Common myeloid progenitor, CD34-positive (primary cell): ENCODE measurements at regions not wholly inside any gene's neighbourhood (a gene's known extent, or its start where the extent isn't known, plus 50 kb on each side); places are given as distances from the start of the nearest gene placed in this dataset.
A peak's percentile ranks its signal among the peaks of the same experiment; 100 is the strongest.

Experiments used
- CTCF ChIA-PET: fragments of 350-600 bp; sonication (Branson Sonifier 250); formaldehyde crosslinking; loops from one replicate; lab custom pipeline; 2021; ENCODE audit warnings: antibody characterized with exemption; lab: Charles Lee
- POLR2A ChIA-PET: fragments of 350-600 bp; sonication (Branson Sonifier 250); formaldehyde crosslinking; loops from one replicate; lab custom pipeline; 2021; ENCODE audit warnings: antibody characterized with exemption; lab: Charles Lee
- DNase-seq, 3 donors: peaks; one replicate each; pipeline versions ENCODE4 v3.0.0 to v3.0.0-alpha.2; 2013
- H3K27ac ChIP-seq, 2 experiments: 1 replicate in 1 of 2; 2 replicates in 1 of 2; pipeline ENCODE4 v1.7.0; 2013; ENCODE audit warnings: inconsistent platforms in 2 of 2, low read length in 2 of 2, mild to moderate bottlenecking in 2 of 2, low read depth in 1 of 2, moderate library complexity in 1 of 2; ENCODE audit not compliant: severe bottlenecking in 2 of 2, insufficient read depth in 1 of 2, poor library complexity in 1 of 2
- H3K27me3 ChIP-seq, 5 experiments: replicated peaks in 2 of 5; 1 replicate in 3 of 5; 2 replicates in 2 of 5; pipeline versions ENCODE4 v1.6.1 to v1.7.0; 2013; ENCODE audit warnings: low read length in 4 of 5, mild to moderate bottlenecking in 2 of 5, moderate library complexity in 2 of 5, inconsistent platforms in 1 of 5; ENCODE audit not compliant: insufficient read depth in 5 of 5, control insufficient read depth in 4 of 5
- H3K36me3 ChIP-seq, 4 experiments: 1 replicate in 2 of 4; 2 replicates in 2 of 4; pipeline versions ENCODE4 v1.6.1 to v1.7.0; 2013; ENCODE audit warnings: low read length in 3 of 4, control low read depth in 1 of 4, mild to moderate bottlenecking in 1 of 4; ENCODE audit not compliant: control insufficient read depth in 4 of 4, insufficient read depth in 4 of 4
- H3K4me1 ChIP-seq, 4 experiments: 1 replicate in 3 of 4; 2 replicates in 1 of 4; pipeline versions ENCODE4 v1.6.1 to v1.7.1; 2013; ENCODE audit warnings: low read length in 3 of 4, mild to moderate bottlenecking in 3 of 4, control low read depth in 1 of 4, inconsistent platforms in 1 of 4, moderate library complexity in 1 of 4; ENCODE audit not compliant: control insufficient read depth in 4 of 4, insufficient read depth in 4 of 4; ENCODE audit errors: control extremely low read depth in 1 of 4
- H3K4me3 ChIP-seq, 7 experiments: 1 replicate in 4 of 7; 2 replicates in 3 of 7; pipeline versions ENCODE4 v1.5.1 to v1.7.0; 2013; ENCODE audit warnings: mild to moderate bottlenecking in 7 of 7, low read length in 6 of 7, moderate library complexity in 6 of 7, inconsistent platforms in 2 of 7, low read depth in 2 of 7, control low read depth in 1 of 7; ENCODE audit not compliant: insufficient read depth in 4 of 7, control insufficient read depth in 1 of 7; ENCODE audit errors: extremely low read depth in 1 of 7
- H3K9me3 ChIP-seq, 5 experiments: 1 replicate in 4 of 5; 2 replicates in 1 of 5; pipeline versions ENCODE4 v1.6.1 to v1.7.1; 2013; ENCODE audit warnings: low read length in 4 of 5, mild to moderate bottlenecking in 2 of 5, inconsistent platforms in 1 of 5, low read depth in 1 of 5, moderate library complexity in 1 of 5; ENCODE audit not compliant: control insufficient read depth in 4 of 5, insufficient read depth in 2 of 5; ENCODE audit errors: control extremely low read depth in 1 of 5
- WGBS: methylation state at CpG from one replicate; pipeline ENCODE4 v1.1.5; 2013; ENCODE audit not compliant: insufficient coverage; 5-methylcytosine and 5-hydroxymethylcytosine counted together

GRCh38 chrX:122818068-122818467 is 366.0 kb upstream of the GRIA3 start:
- no peaks in the 10 kb centered on the region for H3K27me3 ChIP-seq
- WGBS = 76% methylated on average over 4 of the region's 4 CpGs
- DNase-seq = no peak
- ChIA-PET POLR2A (no interaction called here), CTCF (interaction anchor here (0.6 kb wide), 1 partner anchor 31 kb away, joined by 3 read pairs; no protein-coding TSS in a partner anchor)
- no peak overlapping the region for H3K4me3 ChIP-seq
- peaks cover 0 to 8% (median 0%) of the 10 kb centered on the region in 5 experiments for H3K9me3 ChIP-seq
- H3K27ac ChIP-seq = no peak overlapping the region
- no peaks in the 10 kb centered on the region for H3K36me3 ChIP-seq
- H3K4me1 ChIP-seq = peaks cover 0 to 23% (median 7%) of the 10 kb centered on the region in 4 experiments

DNA sequence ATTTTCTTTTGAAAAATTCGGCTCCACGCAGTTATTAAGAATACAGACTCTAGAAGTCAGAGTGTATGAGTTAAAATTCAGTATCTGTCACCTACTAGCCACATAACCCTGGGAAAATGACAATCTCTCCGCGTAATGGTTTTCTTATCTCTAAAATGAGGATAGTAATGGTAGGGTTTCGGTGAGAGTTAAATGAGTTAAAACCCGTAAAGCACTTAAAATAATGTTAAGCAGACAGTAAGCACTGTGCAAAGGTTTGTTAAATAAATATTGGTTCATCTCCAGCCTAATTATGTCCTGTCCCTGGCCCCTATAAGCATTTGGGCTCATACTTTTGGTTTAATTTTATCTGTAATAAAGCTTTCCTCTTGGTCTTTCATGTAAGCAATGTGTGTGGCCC is 350.8 kb upstream of the GRIA3 start:
- Histone ChIP-seq H3K4me1 (no peaks in the 10 kb centered on the region), H3K9me3 (no peaks in the 10 kb centered on the region), H3K36me3 (no peaks in the 10 kb centered on the region), H3K4me3 (no peak overlapping the region), H3K27me3 (no peaks in the 10 kb centered on the region), H3K27ac (no peak overlapping the region)
- POLR2A ChIA-PET = no interaction called here
- 84% methylated on average over 3 of the region's 6 CpGs for WGBS
- DNase-seq = no peak
- CTCF ChIA-PET = no interaction called here

GRCh38 chrX:122835886-122836285 is 348.2 kb upstream of the GRIA3 start:
- ChIA-PET POLR2A (no interaction called here), CTCF (interaction anchor here (1.4 kb wide), 1 partner anchor 15 kb away, joined by 3 read pairs; no protein-coding TSS in a partner anchor)
- Histone ChIP-seq H3K27me3 (no peaks in the 10 kb centered on the region), H3K9me3 (no peaks in the 10 kb centered on the region), H3K36me3 (no peaks in the 10 kb centered on the region), H3K27ac (no peak overlapping the region), H3K4me1 (no peaks in the 10 kb centered on the region), H3K4me3 (no peak overlapping the region)
- WGBS = 80% methylated on average over 1 of the region's 1 CpG
- no peak for DNase-seq

DNA sequence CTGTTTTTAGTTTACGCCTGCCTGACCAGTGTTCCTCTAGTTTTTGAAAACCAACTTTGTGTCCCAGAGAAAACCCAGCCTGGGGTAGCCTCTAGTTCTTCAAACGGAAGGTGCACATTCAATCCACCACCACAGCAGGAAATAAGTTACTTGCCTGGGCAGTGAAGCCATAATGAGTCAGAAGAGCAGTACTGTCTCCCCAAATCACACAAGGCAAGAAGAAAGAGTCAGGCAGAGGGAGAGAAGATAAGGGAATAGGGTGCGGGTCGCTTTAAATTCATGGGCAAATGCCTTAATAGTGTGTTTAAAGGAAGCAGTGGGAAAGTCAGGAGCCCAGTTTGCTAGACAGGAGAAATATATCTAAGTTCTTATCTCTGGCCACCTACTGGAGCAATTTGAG is 333.8 kb upstream of the GRIA3 start:
- DNase-seq = peak; percentile 23 to 77 (median 46)
- 33% methylated on average over 3 of the region's 4 CpGs for WGBS
- Histone ChIP-seq H3K27me3 (no peaks in the 10 kb centered on the region), H3K27ac (peak overlapping the region in 1 of 2 experiments; percentile 57), H3K36me3 (no peaks in the 10 kb centered on the region), H3K4me3 (no peak overlapping the region), H3K9me3 (no peaks in the 10 kb centered on the region), H3K4me1 (peaks cover 0 to 20% (median 5%) of the 10 kb centered on the region in 4 experiments)
- ChIA-PET CTCF (no interaction called here), POLR2A (no interaction called here)

- no peak for DNase-seq
- Histone ChIP-seq H3K27me3 (no peaks in the 10 kb centered on the region), H3K36me3 (no peaks in the 10 kb centered on the region), H3K4me3 (no peak overlapping the region), H3K27ac (no peak overlapping the region), H3K9me3 (no peaks in the 10 kb centered on the region), H3K4me1 (peaks cover 0 to 13% (median 2%) of the 10 kb centered on the region in 4 experiments)
- WGBS = 42% methylated on average over 2 of the region's 2 CpGs
- ChIA-PET CTCF (no interaction called here), POLR2A (no interaction called here)
Measured at GRCh38 chrX:122856205-122856604, 327.9 kb upstream of the GRIA3 start.

- H3K27ac ChIP-seq = no peak overlapping the region
- no peaks in the 10 kb centered on the region for H3K36me3 ChIP-seq
- peaks cover 0 to 5% (median 0%) of the 10 kb centered on the region in 4 experiments for H3K4me1 ChIP-seq
- CTCF ChIA-PET = no interaction called here
- WGBS = 80% methylated on average over 1 of the region's 2 CpGs
- no peak for DNase-seq
- H3K9me3 ChIP-seq = no peaks in the 10 kb centered on the region
- H3K4me3 ChIP-seq = no peak overlapping the region
- H3K27me3 ChIP-seq = no peaks in the 10 kb centered on the region
- POLR2A ChIA-PET = no interaction called here
Measured at GRCh38 chrX:122857734-122858133, 326.3 kb upstream of the GRIA3 start.

GRCh38 chrX:122863067-122863466 is 321.0 kb upstream of the GRIA3 start:
- Histone ChIP-seq H3K36me3 (no peaks in the 10 kb centered on the region), H3K4me3 (no peak overlapping the region), H3K27ac (no peak overlapping the region), H3K4me1 (no peaks in the 10 kb centered on the region), H3K27me3 (no peaks in the 10 kb centered on the region), H3K9me3 (no peaks in the 10 kb centered on the region)
- ChIA-PET CTCF (no interaction called here), POLR2A (no interaction called here)
- DNase-seq = peak in 2 of 3 donors; percentile 11 to 57
- 67% methylated on average over 1 of the region's 3 CpGs for WGBS
